Fibroblast of villous mesenchyme (primary cell): ENCODE measurements at regions not wholly inside any gene's neighbourhood (a gene's known extent, or its start where the extent isn't known, plus 50 kb on each side); places are given as distances from the start of the nearest gene placed in this dataset.
A peak's percentile ranks its signal among the peaks of the same experiment; 100 is the strongest.

Source experiments
- DNase-seq: peaks from one replicate; pipeline ENCODE4 v3.0.0-alpha.2; 2010; ENCODE audit warnings: low read depth
- H3K4me3 ChIP-seq: 2 replicates; pipeline ENCODE4 v1.5.1; 2011; ENCODE audit warnings: low read depth, mild to moderate bottlenecking, low read length
- CTCF ChIP-seq: IDR thresholded peaks from 2 replicates; pipeline ENCODE4 v1.5.1; 2012; ENCODE audit warnings: low read depth, mild to moderate bottlenecking, low read length; ENCODE audit not compliant: insufficient read depth

GRCh38 chr4:24470666-24471485, 113.5 kb downstream of the DHX15 start:
- TF ChIP-seq CTCF: no peak
- peak; percentile 36 for DNase-seq

GRCh38 chr4:24468071-24468470, 116.3 kb downstream of the DHX15 start:
- no peak for TF ChIP-seq CTCF
- DNase-seq: no peak
- no peak overlapping the region for H3K4me3 ChIP-seq

More at GRCh38 chr4:24470666-24471485, 113.5 kb downstream of the DHX15 start:
- H3K4me3 ChIP-seq: peak overlapping the region; percentile 48

- no peak for TF ChIP-seq CTCF
- no peak for DNase-seq
Measured at GRCh38 chr4:24464566-24464965, 119.8 kb downstream of the DHX15 start.

GRCh38 chr4:24456431-24456830, 127.9 kb downstream of the DHX15 start:
- TF ChIP-seq CTCF: no peak
- no peak overlapping the region for H3K4me3 ChIP-seq
- no peak for DNase-seq

More at GRCh38 chr4:24464566-24464965, 119.8 kb downstream of the DHX15 start:
- H3K4me3 ChIP-seq: no peak overlapping the region

- no peak for DNase-seq
- no peak for TF ChIP-seq CTCF
- no peak overlapping the region for H3K4me3 ChIP-seq
Measured at GRCh38 chr4:24453951-24454350, 130.4 kb downstream of the DHX15 start.

- DNase-seq: no peak
- H3K4me3 ChIP-seq: no peak overlapping the region
- no peak for TF ChIP-seq CTCF
Measured at GRCh38 chr4:24451870-24452269, 132.5 kb downstream of the DHX15 start.
